Jurkat, Clone E6-1 (cell line): ENCODE measurements at regions not wholly inside any gene's neighbourhood (a gene's known extent, or its start where the extent isn't known, plus 50 kb on each side); places are given as distances from the start of the nearest gene placed in this dataset.

Experiments used
- DNase-seq: peaks from one replicate; pipeline ENCODE4 v3.0.0-alpha.2; 2011; ENCODE audit warnings: low read depth, low spot score
- H3K4me3 ChIP-seq: 2 replicates; pipeline ENCODE4 v1.5.1; 2011; ENCODE audit warnings: mild to moderate bottlenecking, low read length, control low read depth, moderate library complexity

DNA sequence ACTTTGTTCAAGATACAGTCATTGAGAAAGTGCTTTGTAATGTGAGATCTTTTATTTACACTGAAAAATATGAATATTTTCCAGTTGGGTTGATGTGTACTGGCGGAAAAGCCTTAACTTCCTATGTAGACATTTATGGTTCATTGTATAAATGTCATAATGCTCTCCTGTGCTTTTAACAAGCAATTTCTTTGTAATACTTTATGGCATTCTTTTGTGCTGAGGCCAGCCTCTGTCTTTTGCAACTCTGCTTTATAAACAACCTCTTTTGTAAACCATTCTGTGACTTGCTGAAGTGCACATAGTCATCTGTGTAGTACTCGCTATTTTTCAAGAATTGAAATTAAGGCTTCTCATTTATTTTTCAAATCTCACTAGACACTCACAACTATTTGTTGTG lies 291.2 kb downstream of the CDH11 start:
- no peak for DNase-seq
- H3K4me3 ChIP-seq: no peak overlapping the region

DNA sequence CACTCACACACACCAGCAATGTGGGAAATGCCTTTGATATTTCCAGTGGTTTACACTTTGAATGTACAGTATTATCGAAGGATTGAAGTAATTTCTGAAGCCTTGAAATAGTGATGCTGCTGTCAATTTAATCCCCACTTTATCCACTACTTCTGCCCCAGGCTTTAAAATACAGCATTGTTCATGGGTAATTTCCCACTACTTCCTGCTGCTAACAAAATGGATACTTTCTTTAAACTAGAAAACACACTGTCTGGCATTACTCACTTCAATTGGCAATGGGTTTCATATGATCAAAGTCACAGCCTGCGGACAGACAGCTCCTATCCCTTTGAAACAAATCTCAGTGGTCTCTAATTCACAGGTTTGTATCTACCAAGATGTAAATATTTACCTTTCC lies 292.2 kb downstream of the CDH11 start:
- DNase-seq: no peak
- H3K4me3 ChIP-seq: no peak overlapping the region

DNA sequence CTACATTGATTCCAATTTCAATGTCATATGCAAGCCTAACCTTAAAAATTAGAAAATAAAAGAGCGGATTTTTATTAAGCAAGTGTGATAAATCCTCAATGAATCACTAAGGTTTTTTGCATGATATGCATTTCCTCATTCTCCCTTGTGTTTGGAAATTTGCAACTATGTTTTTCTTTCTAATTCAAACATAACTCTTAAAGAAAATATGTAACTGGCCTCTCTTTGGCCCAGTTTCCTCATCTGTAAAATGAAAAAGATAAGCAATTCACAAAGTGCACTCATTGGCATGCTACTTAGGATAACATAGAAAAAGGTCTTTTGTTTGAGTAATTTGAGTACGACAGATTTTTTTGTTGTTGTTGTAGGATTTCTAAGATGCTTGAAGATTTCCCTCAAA lies 295.5 kb downstream of the CDH11 start:
- H3K4me3 ChIP-seq: no peak overlapping the region
- no peak for DNase-seq

DNA sequence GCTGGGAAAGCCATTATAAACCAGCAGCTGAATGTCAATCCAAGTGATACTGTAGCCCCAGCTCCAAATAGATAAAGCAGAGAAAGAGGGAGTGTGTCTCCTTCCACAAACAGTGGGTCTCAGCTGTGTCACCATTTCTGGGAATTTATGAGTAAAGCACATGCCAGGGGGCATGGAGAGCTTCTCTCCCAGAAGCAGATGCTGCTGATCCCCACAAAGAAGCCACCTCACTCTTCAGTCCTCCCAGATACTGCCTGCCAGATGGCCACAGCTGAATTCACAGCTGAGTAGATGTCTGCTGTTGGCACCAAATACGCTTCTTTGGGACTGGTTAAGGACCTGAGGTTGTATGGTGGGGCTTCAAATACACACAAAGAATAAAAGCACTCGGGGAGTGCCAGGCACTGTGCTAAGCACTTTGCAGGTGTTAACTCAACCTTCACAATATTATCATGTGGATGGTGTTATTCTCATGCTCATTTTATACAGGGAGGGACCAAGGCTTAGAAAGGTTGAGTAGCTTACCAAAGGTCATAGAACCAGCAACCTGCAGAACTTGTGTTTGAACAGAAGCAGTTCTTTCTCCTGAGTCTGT lies 298.3 kb downstream of the CDH11 start:
- no peak overlapping the region for H3K4me3 ChIP-seq
- no peak for DNase-seq

DNA sequence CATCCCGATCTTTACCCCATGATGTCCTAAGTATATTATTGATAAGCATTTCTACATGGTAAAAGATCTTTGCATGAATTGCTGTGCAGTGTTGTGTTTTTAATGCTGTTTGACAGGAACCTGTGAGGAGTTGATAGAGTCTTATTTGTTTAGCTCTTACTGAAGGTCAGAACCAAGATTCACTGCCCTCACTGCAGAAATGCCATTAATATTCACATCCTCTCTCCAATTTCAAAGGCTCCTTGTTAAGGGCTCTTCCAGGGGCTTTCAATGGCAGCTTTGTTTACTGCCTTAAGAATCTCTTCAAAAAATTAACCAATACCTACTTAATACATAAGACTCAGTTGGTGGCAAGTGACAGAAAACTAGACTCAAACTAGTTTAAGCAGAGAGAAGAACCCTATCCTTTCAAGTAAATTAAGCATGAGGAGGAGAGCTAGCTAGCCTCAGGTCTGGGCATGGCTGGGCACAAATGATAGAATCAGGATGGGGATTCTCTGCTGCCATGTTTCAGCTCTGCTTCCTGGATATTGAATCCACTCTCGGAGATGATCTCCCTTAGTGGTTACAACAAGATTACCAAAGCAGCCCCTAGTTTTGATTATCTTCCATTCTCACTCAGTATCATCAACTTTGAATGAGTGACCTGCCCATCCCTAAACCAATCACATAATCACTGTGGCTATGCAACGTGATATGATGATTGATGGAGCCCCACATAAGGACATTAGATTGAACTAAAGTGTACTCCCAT lies 311.8 kb downstream of the CDH11 start:
- no peak overlapping the region for H3K4me3 ChIP-seq
- DNase-seq: no peak

DNA sequence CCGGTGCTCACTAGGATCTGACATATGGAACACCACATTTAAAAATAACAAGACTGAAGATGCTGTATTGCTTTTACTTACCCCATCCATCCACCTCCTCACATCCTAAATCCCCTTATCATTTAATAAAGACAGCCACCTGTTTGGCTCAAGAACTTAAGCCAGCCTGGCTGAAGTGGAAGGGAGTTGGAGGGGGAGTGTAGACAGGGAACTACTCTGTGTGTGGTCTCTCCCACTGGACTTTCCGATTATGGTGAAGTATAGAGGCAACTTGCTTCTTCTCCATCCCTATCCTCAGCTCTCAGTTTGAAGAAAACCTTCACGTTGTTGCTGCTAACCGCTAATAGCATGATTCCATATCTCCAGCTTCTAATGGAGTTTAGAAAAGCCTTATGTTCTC lies 313.4 kb downstream of the CDH11 start:
- no peak for DNase-seq
- no peak overlapping the region for H3K4me3 ChIP-seq

DNA sequence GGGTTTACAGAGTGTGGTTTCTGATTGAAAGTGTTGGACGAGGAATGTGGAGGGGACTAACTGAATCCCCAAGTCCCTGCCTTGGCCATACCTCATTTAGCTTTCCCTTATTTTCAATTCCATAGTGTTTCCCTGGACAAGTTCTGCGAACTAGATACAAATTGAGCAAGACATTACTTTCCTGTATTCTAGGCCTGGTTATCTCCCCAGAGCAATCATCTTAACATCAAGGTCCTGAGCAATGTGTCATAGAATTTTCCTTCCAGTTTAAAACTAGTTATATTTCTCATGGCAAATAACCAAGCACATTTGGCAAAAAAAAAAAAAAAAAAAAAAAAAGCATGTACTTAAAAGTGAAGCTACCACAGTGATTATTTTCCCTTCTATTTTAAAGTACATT lies 330.1 kb downstream of the CDH11 start:
- DNase-seq: no peak
- no peak overlapping the region for H3K4me3 ChIP-seq

DNA sequence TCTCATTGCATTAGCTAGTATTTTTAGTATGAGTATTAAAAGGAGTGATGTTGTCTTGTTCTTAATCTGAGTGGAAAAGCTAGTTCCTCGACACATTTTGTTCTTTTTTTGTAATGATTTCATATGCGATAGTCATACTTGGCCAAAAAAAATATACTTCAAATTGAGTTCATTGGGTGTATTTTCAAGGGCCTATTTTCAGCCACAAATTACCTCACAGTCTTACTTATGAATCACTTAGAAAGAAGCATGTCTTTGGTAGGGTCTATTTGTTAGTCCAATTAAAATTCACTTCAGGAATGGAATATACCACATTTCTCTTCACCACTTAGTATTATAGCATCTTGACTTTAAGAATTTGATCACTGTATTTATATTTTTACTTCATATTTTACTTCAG lies 337.2 kb downstream of the CDH11 start:
- no peak overlapping the region for H3K4me3 ChIP-seq
- DNase-seq: no peak

DNA sequence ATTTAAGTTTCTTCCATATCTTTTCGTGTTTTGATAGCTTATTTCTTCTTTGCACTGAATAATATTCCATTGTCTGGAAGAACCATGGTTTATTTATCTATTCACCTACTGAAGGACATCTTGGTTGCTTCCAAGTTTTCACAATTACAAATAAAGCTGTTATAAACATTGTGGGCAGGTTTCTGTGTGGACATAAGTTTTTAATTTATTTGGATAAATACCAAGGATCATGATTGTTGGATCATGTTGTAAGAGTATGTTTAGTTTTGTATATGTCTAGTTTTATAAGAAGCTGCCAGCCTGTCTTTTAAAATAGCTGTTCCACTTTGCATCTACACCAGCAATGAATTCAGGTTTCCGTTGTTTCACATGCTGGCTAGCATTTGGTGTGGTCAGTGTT lies 339.4 kb downstream of the CDH11 start:
- DNase-seq: no peak
- no peak overlapping the region for H3K4me3 ChIP-seq

DNA sequence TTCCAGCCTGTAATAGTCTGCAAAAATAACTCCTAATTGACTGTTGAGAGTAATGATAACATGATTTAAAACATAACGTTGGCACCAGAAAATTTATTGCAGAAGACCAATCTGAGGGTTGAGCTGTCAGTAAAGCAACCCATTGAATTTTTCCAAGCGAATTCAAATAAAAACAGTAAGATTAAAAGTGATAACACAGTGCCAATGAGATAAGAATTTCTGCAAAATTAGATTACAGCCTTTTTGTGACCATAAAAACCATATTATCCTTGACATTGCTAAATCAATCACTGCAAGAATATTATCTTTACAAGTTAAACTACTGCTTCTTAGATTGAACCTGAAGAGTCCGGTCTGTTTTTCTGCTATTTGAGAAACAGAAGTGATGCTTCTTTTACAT lies 341.4 kb downstream of the CDH11 start:
- H3K4me3 ChIP-seq: no peak overlapping the region
- DNase-seq: no peak

DNA sequence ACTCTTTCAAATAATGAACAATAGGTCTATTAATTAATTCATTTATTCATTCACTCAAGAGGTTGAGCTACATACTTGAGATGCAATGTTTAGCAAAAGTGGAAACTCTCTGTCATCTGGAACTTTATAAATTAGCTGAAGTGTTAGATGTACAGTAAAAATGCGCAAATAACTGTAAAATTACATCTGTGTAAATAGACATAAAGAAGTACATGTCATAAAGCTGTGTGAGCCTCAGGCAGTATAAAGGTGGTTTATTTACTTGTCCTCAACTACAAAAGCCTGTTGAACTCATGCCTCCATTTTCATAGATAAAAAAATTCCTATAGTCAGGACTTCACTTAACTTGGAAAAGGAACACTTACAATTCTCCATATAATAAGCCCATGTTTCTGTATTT lies 343.1 kb downstream of the CDH11 start:
- no peak overlapping the region for H3K4me3 ChIP-seq
- no peak for DNase-seq

DNA sequence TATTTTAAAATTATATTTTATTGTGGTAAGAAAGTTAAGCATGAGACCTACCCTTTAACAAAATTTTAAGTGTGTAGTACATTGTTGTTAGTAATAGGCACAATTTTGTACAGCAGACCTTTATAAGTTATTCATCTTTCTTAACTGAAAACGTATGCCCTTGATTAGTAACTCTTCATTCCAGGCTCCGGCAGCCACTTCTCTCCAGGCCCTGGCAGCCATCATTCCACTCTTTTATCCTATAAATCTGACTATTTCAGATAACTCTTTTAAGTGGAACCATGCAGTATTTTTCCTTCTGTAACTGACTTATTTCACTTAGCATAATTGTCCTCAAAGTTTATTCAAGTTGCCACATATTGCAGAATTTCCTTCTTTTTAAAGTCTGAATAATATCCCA lies 348.2 kb downstream of the CDH11 start:
- H3K4me3 ChIP-seq: no peak overlapping the region
- DNase-seq: no peak

DNA sequence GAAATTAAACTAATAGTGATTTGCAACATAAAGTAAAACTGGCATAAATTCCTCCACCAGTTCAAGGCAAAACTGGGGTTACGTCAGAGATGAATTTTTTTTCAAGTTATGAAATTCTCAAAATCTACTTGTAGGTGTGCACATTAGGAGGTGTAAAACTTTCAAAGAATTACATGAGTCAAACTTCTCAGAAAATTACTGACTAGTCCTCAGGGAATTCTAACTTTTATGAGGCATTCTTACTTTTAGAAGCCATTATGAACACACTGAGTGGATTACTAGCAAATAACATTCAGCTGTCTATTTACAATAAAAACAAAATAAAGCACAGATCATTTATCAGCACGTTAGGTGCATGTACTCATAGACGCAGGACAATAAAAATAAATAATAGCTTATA lies 348.7 kb downstream of the CDH11 start:
- DNase-seq: no peak
- H3K4me3 ChIP-seq: no peak overlapping the region

DNA sequence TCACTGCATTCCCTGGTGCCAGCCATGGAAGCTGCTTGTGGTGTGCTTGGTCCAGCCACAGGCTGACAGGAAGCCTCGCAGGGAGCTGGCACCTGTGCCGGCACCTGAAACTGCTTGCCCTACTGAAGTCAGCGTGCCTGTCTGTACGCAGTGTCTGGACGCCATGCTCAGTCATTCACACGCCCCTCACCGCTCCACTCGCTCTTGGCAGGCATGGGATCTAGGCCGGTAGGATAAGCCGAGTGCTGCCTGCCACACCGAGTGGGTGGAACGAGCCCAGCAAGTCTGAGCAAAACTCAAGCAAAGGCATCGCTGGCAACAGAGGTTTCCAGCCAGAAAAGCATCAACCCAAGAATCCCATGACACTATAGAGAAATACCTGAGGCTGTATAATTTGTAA lies 350.6 kb downstream of the CDH11 start:
- no peak for DNase-seq
- H3K4me3 ChIP-seq: no peak overlapping the region

DNA sequence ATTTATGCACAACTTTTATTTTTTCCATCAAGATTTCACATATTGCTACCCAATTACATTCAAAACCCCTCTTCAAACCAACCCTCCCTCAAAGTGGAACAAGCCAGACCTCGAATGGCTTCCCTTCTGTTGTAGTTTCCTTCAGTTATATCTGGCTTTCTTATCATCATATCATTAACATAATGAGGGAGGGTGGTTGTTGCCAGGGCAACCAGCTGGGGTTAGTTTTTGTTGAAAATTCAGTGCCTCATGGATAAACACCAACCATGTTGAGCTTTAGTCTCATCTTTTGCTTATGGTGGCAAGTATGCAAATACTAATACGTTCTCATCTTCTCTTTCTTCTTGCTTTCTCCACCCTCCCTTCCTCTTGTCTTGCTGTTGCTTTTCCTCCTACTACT lies 359.7 kb downstream of the CDH11 start:
- no peak overlapping the region for H3K4me3 ChIP-seq
- no peak for DNase-seq

DNA sequence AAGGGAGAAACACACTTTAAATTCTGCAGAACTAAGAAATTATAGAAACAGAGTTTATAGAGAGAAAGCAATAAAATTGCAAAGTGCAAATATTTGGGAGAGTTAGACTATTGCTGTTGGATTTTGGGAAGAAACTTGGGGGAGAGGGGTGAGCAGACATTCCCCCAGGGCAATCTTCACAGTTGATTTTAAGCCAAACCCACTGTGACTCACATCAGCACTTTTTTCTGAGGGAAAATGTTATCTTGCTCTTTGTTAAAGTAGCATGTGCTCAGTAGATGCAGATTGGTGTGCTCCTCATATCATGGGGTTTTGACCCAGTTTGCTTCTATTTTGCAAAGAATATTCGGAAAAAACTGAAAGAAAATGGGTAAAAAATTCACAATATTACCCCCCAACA lies 367.6 kb downstream of the CDH11 start:
- no peak for DNase-seq
- H3K4me3 ChIP-seq: no peak overlapping the region

DNA sequence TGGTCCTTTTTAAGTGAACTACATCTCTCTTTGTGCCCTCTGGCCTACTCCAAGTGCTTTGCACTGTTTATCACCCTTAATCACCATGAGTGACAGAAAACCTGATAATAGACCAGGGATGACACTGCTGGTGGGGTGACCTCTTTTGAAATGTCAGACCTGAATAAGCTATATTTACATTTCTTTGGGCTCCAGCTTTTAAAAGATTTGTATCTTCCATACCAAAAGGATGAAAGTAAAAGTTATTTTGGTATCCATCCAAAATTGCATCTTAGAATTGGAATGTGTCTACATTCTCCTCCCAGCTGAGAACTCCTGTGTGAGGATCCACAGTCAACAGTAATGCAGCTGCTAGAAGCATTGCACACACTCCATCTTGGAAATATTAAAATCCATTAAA lies 370.0 kb downstream of the CDH11 start:
- no peak overlapping the region for H3K4me3 ChIP-seq
- no peak for DNase-seq

DNA sequence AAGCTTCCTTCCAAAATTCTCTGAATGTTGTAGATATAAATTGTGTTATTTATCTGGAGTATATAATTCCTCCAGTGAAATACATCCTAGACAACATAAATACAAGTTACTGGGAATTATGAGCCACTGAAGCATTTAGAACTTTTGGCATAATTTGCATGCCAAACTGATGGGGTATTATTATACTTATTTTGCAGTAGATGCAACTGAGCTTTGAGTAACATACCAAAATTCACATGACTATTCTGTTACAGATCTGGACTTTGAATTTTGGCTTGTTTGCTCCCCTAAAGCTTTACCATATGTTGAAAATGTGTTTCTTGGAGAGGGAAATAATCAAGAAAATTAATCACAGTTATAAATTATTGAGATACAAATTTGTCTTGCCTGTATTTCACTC lies 372.5 kb downstream of the CDH11 start:
- no peak for DNase-seq
- H3K4me3 ChIP-seq: no peak overlapping the region

DNA sequence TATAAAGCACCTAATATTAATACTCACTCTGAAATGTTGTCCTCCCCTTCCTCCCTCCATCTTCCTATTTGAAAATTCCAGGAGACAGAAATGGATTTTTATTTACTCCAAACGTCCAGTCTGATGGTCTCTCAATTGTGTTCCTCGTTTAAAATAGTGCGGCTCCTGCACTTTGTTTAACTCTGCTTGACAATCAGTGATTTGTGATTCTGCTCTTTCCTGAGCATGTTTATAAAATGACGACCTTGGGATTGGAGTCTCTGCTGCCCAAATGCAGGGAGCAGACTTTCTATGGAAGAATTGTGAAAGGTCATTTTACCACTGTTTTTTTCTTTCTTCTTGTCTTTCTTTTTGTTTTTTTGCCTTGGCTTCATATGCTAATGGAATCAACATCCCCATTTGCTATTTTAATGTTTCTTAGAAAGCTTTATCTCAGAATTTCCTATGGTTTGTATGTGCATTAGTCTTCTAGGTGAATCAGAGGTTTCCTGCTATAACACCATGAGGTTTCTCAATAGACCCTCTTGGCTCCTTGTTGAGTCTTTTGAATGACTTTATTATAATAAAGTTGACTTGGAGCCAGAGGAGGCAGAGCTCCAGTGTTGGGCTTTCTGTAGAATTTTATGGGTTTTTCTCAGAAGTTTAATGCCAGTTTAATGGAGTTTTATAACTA lies 376.5 kb downstream of the CDH11 start:
- DNase-seq: no peak
- H3K4me3 ChIP-seq: no peak overlapping the region

DNA sequence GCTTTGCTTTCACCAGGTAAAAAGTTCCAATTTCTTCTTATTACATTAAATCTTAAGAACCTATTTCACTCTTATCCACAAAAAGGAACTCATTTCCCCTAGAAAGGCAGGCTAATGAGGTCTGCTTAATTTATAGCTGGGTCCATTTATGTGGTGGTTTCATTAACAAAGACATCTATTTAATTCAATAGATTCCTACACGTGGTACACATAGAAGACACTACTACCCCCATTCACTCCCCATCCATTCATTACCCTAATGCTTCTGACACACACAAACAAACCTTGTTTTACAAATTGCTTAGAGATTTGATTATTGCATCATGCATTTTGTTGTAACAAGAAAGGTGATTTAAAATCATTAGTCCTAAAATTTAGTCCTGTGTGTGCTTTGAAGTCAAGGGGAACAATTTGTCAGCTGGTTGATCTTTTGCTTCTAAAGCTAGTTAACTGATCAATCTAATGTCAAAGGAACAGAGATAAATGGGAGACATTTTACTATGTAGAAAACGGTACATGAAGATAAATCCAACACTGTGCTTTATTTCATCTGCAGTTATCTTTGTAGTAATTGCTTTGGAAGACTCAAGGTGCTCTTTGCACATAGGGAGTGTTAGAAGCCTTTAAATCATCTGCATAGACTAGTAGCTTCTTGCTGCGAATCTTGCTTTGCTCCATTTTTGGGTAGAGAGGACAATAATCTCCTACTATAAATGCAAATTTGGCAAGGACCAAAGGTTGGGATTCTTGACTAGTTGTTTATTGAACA lies 379.2 kb downstream of the CDH11 start:
- no peak overlapping the region for H3K4me3 ChIP-seq
- DNase-seq: no peak
